Right cardiac atrium (tissue), 5 donors: ENCODE measurements at regions not wholly inside any gene's neighbourhood (a gene's known extent, or its start where the extent isn't known, plus 50 kb on each side); places are given as distances from the start of the nearest gene placed in this dataset.
"Not testable (repeated sequence)": the region's sequence is repeated elsewhere in the genome, so short reads cannot be mapped to it uniquely, and the experiment has no call there.

Experiments
- ATAC-seq, 2 donors: fragments of 200-7000 bp; cut with Tn5 transposase; one replicate each; pipeline versions ENCODE4 v1.8.0 to v1.9.1; 2020; ENCODE audit warnings: moderate library complexity in 2 of 2, mild to moderate bottlenecking in 1 of 2
- DNase-seq, 3 donors: peaks; one replicate each; pipeline ENCODE4 v3.0.0-alpha.2; 2020
- H3K27ac ChIP-seq: one replicate; pipeline ENCODE4 v1.5.1; 2013; ENCODE audit warnings: mild to moderate bottlenecking, low read length, control low read depth, moderate library complexity
- H3K27me3 ChIP-seq: one replicate; pipeline ENCODE4 v1.6.1; 2013; ENCODE audit not compliant: control insufficient read depth, insufficient read depth
- H3K4me1 ChIP-seq: one replicate; pipeline ENCODE4 v1.6.1; 2013; ENCODE audit warnings: low read length; ENCODE audit not compliant: control insufficient read depth, insufficient read depth
- H3K4me3 ChIP-seq: one replicate; pipeline ENCODE4 v1.5.1; 2013; ENCODE audit warnings: low read length, control low read depth
- H3K9me3 ChIP-seq: one replicate; pipeline ENCODE4 v1.6.1; 2013; ENCODE audit warnings: low read length; ENCODE audit not compliant: control insufficient read depth
- WGBS: extraction: QIAGEN DNeasy Blood & Tissue Kit; methylation state at CpG from one replicate; pipeline ENCODE4 v1.1.7; 2013; 5-methylcytosine and 5-hydroxymethylcytosine counted together
- intact Hi-C, 4 donors: fragments of 100-400 bp; cut with DNase I; formaldehyde crosslinking; loops; one replicate each; pipeline versions ENCODE4 v1.11.0 to v1.14.0; 2022 to 2023
- donor health status: healthy with polysubstance abuse.
- donor health status: DM: no; HTN: yes; CAD: no.
- donor health status: DM: no; HTN: no; CAD: no.
- donor health status: DM: no; HTN: yes; CAD: no; lungs with severe emphysema.
- donor health status: DM: yes; HTN: yes; CAD: no.

GRCh38 chr4:177246641-177247584 lies 62.8 kb upstream of the NEIL3 start:
- Histone ChIP-seq H3K4me1 (no peaks in the 10 kb centered on the region), H3K4me3 (no peak overlapping the region), H3K27ac (no peak overlapping the region), H3K27me3 (no peaks in the 10 kb centered on the region), H3K9me3 (no peaks in the 10 kb centered on the region)
- WGBS: 67% methylated on average over 10 of the region's 10 CpGs
- DNase-seq (no peak), ATAC-seq (no peak)
- intact Hi-C loops: no loop called here

- DNase-seq (peak; percentile 55 to 81 (median 77)), ATAC-seq (peak; percentile 87 to 89)
- Histone ChIP-seq H3K4me1 (no peaks in the 10 kb centered on the region), H3K27me3 (no peaks in the 10 kb centered on the region), H3K27ac (no peak overlapping the region), H3K9me3 (no peaks in the 10 kb centered on the region), H3K4me3 (no peak overlapping the region)
- WGBS: 11% methylated on average over 15 of the region's 15 CpGs
- intact Hi-C loops: loop anchor here (5.0 to 10.0 kb wide), 3 partner anchors 85 to 95 kb away; no protein-coding TSS in a partner anchor
Measured at GRCh38 chr4:177250056-177250696, 59.5 kb upstream of the NEIL3 start.

- intact Hi-C loops: loop anchor here (5.0 to 10.0 kb wide), 3 partner anchors 84 to 94 kb away; no protein-coding TSS in a partner anchor
- Histone ChIP-seq H3K27me3 (no peaks in the 10 kb centered on the region), H3K4me1 (no peaks in the 10 kb centered on the region), H3K9me3 (no peaks in the 10 kb centered on the region), H3K4me3 (no peak overlapping the region), H3K27ac (no peak overlapping the region)
- WGBS: 62% methylated on average over 7 of the region's 7 CpGs
- no peak for ATAC-seq
- DNase-seq: no peak
Measured at GRCh38 chr4:177251237-177251636, 58.4 kb upstream of the NEIL3 start.

GRCh38 chr4:177255359-177255758 lies 54.3 kb upstream of the NEIL3 start:
- no peaks in the 10 kb centered on the region for H3K4me1 ChIP-seq
- H3K9me3 ChIP-seq: no peaks in the 10 kb centered on the region
- H3K4me3 ChIP-seq: no peak overlapping the region
- WGBS: 76% methylated on average over 2 of the region's 2 CpGs
- no peak overlapping the region for H3K27ac ChIP-seq
- no peaks in the 10 kb centered on the region for H3K27me3 ChIP-seq
- DNase-seq (no peak), ATAC-seq (no peak)
- intact Hi-C loops: loop anchor here in 2 of 4 donors (10.0 kb wide), 2 partner anchors 79 to 89 kb away; no protein-coding TSS in a partner anchor

- intact Hi-C loops: loop anchor here in 2 of 4 donors (10.0 kb wide), 2 partner anchors 78 to 88 kb away; no protein-coding TSS in a partner anchor
- Histone ChIP-seq H3K27ac (no peak overlapping the region), H3K9me3 (no peaks in the 10 kb centered on the region), H3K27me3 (no peaks in the 10 kb centered on the region), H3K4me1 (no peaks in the 10 kb centered on the region), H3K4me3 (no peak overlapping the region)
- DNase-seq (no peak), ATAC-seq (no peak)
- 78% methylated on average over 6 of the region's 6 CpGs for WGBS
Measured at GRCh38 chr4:177256950-177257349, 52.7 kb upstream of the NEIL3 start.

- WGBS: 48% methylated on average over 2 of the region's 2 CpGs
Measured at GRCh38 chr4:177259466-177259865, 50.2 kb upstream of the NEIL3 start.

More at GRCh38 chr4:177259466-177259865, 50.2 kb upstream of the NEIL3 start:
- DNase-seq, H3K4me1 ChIP-seq, H3K4me3 ChIP-seq, H3K9me3 ChIP-seq, ATAC-seq, H3K27me3 ChIP-seq, H3K27ac ChIP-seq: not testable (repeated sequence)
- intact Hi-C loops: loop anchor here in 2 of 4 donors (10.0 kb wide), 2 partner anchors 75 to 85 kb away; no protein-coding TSS in a partner anchor
